HCT116 (cell line): ENCODE measurements at regions not wholly inside any gene's neighbourhood (a gene's known extent, or its start where the extent isn't known, plus 50 kb on each side); places are given as distances from the start of the nearest gene placed in this dataset.

Experiments used
- EZH2 ChIP-seq: fragments of 200-600 bp; sonication (generic); IDR thresholded peaks from 2 replicates; pipeline ENCODE4 v1.6.1; 2017; ENCODE audit warnings: antibody characterized with exemption, mixed run types
- POLR2A ChIP-seq: IDR thresholded peaks from 2 replicates; pipeline ENCODE4 v1.7.0; 2011; ENCODE audit warnings: borderline replicate concordance; ENCODE audit not compliant: insufficient read depth, insufficient read length; ENCODE audit errors: extremely low read depth
- TF ChIP-seq, protein P1 (sequence below): IDR thresholded peaks from 2 replicates; pipeline ENCODE4 v1.6.1; 2011; ENCODE audit warnings: mild to moderate bottlenecking, low read length, moderate library complexity; ENCODE audit not compliant: insufficient replicate concordance; ENCODE audit errors: extremely low read depth
- TF ChIP-seq, protein P2 (sequence below), 3 experiments: fragments of 200-600 bp in 1 of 3; sonication (generic) in 1 of 3; IDR thresholded peaks in 2 of 3; conservative IDR thresholded peaks in 1 of 3; 2 replicates each; pipeline ENCODE4 v1.5.1; 2012 to 2017; ENCODE audit warnings: low read depth in 2 of 3, low read length in 2 of 3, antibody characterized with exemption in 1 of 3, borderline replicate concordance in 1 of 3, control low read depth in 1 of 3, mild to moderate bottlenecking in 1 of 3, mixed read lengths in 1 of 3, mixed run types in 1 of 3, moderate library complexity in 1 of 3; ENCODE audit not compliant: insufficient read depth in 1 of 3

DNA sequence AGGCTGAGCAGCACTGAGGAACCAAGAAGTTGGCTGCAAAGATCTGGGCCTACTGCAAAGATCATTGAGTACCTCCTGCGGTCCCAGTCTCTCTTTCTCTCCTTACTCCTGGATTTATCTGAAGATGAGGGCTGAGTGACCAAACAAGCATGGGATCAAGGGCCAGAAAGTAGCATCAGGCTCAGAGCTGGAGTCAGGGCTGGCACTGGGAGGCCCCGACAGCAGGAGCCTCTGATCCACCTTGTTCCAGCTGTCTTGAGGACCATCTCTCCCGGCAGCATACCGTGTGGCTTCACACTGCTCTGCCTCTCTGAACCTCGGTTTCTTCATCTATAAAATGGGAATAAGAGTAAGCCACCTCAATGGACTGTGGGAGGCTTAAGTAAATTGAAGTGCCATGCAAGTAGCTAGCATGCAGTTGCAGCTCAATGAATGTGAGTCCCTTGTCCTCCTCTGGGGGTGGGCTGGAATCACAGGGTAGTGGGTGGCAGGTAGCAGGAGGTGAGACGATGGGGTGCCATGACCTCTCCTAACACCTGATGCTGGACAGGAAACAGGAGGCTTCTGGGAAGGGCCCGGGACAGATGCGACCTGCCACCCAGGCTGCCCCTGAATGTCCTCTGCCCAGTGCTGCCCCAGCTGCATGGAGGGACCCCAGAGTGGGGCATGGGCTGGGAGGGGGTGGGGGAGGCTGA is 52.5 kb upstream of the PRDM11 start:
- TF ChIP-seq, protein P1, sequence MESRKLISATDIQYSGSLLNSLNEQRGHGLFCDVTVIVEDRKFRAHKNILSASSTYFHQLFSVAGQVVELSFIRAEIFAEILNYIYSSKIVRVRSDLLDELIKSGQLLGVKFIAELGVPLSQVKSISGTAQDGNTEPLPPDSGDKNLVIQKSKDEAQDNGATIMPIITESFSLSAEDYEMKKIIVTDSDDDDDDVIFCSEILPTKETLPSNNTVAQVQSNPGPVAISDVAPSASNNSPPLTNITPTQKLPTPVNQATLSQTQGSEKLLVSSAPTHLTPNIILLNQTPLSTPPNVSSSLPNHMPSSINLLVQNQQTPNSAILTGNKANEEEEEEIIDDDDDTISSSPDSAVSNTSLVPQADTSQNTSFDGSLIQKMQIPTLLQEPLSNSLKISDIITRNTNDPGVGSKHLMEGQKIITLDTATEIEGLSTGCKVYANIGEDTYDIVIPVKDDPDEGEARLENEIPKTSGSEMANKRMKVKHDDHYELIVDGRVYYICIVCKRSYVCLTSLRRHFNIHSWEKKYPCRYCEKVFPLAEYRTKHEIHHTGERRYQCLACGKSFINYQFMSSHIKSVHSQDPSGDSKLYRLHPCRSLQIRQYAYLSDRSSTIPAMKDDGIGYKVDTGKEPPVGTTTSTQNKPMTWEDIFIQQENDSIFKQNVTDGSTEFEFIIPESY: no peak
- TF ChIP-seq, protein P2, sequence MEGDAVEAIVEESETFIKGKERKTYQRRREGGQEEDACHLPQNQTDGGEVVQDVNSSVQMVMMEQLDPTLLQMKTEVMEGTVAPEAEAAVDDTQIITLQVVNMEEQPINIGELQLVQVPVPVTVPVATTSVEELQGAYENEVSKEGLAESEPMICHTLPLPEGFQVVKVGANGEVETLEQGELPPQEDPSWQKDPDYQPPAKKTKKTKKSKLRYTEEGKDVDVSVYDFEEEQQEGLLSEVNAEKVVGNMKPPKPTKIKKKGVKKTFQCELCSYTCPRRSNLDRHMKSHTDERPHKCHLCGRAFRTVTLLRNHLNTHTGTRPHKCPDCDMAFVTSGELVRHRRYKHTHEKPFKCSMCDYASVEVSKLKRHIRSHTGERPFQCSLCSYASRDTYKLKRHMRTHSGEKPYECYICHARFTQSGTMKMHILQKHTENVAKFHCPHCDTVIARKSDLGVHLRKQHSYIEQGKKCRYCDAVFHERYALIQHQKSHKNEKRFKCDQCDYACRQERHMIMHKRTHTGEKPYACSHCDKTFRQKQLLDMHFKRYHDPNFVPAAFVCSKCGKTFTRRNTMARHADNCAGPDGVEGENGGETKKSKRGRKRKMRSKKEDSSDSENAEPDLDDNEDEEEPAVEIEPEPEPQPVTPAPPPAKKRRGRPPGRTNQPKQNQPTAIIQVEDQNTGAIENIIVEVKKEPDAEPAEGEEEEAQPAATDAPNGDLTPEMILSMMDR (IDR thresholded peaks at IDR 0.05 in 2 of 3, conservative IDR thresholded peaks at IDR 0.05 in 1 of 3; ENCODE audit: borderline replicate concordance in 1 of 3, insufficient read depth in 1 of 3, low read depth in 2 of 3, low read length in 2 of 3): no peak
- TF ChIP-seq EZH2 (no peak), POLR2A (no peak)
